ENCODE measurements at regions not wholly inside any gene's neighbourhood (a gene's known extent, or its start where the extent isn't known, plus 50 kb on each side); places are given as distances from the start of the nearest gene placed in this dataset.

GRCh38 chr12:131499160-131499863 is 211.6 kb upstream of the SFSWAP start:
- no peaks in the 10 kb centered on the region for H3K9me3 ChIP-seq
- DNase-seq (no peak), ATAC-seq (peak; percentile 42)
- 75 to 85% methylated on average over 1 of the region's 1 CpG for WGBS, 2 donors
- H3K4me3 ChIP-seq: no peak overlapping the region
- no peaks in the 10 kb centered on the region for H3K36me3 ChIP-seq (replicated peaks in 1 of 2; ENCODE audit: insufficient read depth in 1 of 2, low read depth in 2 of 2)
- no peaks in the 10 kb centered on the region for H3K4me1 ChIP-seq
- H3K27ac ChIP-seq: no peak overlapping the region
- intact Hi-C loops (cut with DNase I): no loop called here
- H3K27me3 ChIP-seq: peaks cover 0 to 5% of the 10 kb centered on the region in 2 donors
- TF ChIP-seq, protein P1, sequence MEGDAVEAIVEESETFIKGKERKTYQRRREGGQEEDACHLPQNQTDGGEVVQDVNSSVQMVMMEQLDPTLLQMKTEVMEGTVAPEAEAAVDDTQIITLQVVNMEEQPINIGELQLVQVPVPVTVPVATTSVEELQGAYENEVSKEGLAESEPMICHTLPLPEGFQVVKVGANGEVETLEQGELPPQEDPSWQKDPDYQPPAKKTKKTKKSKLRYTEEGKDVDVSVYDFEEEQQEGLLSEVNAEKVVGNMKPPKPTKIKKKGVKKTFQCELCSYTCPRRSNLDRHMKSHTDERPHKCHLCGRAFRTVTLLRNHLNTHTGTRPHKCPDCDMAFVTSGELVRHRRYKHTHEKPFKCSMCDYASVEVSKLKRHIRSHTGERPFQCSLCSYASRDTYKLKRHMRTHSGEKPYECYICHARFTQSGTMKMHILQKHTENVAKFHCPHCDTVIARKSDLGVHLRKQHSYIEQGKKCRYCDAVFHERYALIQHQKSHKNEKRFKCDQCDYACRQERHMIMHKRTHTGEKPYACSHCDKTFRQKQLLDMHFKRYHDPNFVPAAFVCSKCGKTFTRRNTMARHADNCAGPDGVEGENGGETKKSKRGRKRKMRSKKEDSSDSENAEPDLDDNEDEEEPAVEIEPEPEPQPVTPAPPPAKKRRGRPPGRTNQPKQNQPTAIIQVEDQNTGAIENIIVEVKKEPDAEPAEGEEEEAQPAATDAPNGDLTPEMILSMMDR (IDR thresholded peaks at IDR 0.05): no peak
- TF ChIP-seq POLR2A (IDR thresholded peaks at IDR 0.05): no peak

GRCh38 chr12:131499864-131500190 is 211.1 kb upstream of the SFSWAP start:
- 19 to 21% methylated on average over 1 of the region's 1 CpG for WGBS, 2 donors
- Histone ChIP-seq H3K27me3 (no peaks in the 10 kb centered on the region), H3K36me3 (replicated peaks in 1 of 2; ENCODE audit: insufficient read depth in 1 of 2, low read depth in 2 of 2) (no peaks in the 10 kb centered on the region), H3K4me1 (no peaks in the 10 kb centered on the region), H3K4me3 (no peak overlapping the region), H3K9me3 (no peaks in the 10 kb centered on the region), H3K27ac (no peak overlapping the region)
- TF ChIP-seq, protein P1 (IDR thresholded peaks at IDR 0.05): no peak
- no peak for TF ChIP-seq POLR2A (IDR thresholded peaks at IDR 0.05)
- intact Hi-C loops (cut with DNase I): no loop called here
- DNase-seq: no peak
- no peak for ATAC-seq

GRCh38 chr12:131500564-131500963 is 210.3 kb upstream of the SFSWAP start:
- ATAC-seq: no peak
- no peak for TF ChIP-seq POLR2A (IDR thresholded peaks at IDR 0.05)
- TF ChIP-seq, protein P1 (IDR thresholded peaks at IDR 0.05): no peak
- Histone ChIP-seq H3K36me3 (replicated peaks in 1 of 2; ENCODE audit: insufficient read depth in 1 of 2, low read depth in 2 of 2) (no peaks in the 10 kb centered on the region), H3K27me3 (no peaks in the 10 kb centered on the region), H3K27ac (no peak overlapping the region), H3K4me1 (no peaks in the 10 kb centered on the region), H3K4me3 (no peak overlapping the region), H3K9me3 (no peaks in the 10 kb centered on the region)
- WGBS, 2 donors: 67% methylated on average over 10 of the region's 10 CpGs
- DNase-seq: no peak
- intact Hi-C loops (cut with DNase I): no loop called here

- no peaks in the 10 kb centered on the region for H3K27me3 ChIP-seq
- DNase-seq (no peak), ATAC-seq (no peak)
- no peaks in the 10 kb centered on the region for H3K4me1 ChIP-seq
- WGBS, 2 donors: 60 to 65% methylated on average over 9 of the region's 9 CpGs
- no peak overlapping the region for H3K4me3 ChIP-seq
- TF ChIP-seq, protein P1 (IDR thresholded peaks at IDR 0.05): no peak
- no peak for TF ChIP-seq POLR2A (IDR thresholded peaks at IDR 0.05)
- H3K36me3 ChIP-seq (replicated peaks in 1 of 2; ENCODE audit: insufficient read depth in 1 of 2, low read depth in 2 of 2): no peaks in the 10 kb centered on the region
- intact Hi-C loops (cut with DNase I): no loop called here
- H3K9me3 ChIP-seq: no peaks in the 10 kb centered on the region
- no peak overlapping the region for H3K27ac ChIP-seq
Observed at GRCh38 chr12:131505561-131505960, 205.3 kb upstream of the SFSWAP start.

DNA sequence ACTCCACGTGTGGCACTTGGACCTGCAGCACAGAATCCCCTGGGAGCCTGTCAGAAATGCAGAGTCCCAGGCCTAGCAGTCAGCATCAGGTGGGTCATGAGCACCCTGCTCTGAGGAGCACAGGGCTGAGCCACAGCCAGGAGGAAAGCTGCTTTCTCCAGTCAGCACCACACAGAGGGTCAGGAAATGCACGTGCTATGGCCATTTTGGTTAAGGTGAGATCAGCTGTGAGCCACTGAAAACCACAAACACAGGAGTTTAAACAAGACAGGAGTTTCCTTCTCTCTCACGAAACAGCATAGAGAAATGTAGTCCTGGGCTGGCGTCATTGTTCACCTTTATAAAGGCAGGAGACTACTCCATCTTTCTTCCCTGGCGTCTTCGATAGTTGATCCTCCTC is 204.5 kb upstream of the SFSWAP start:
- no peak for TF ChIP-seq POLR2A (IDR thresholded peaks at IDR 0.05)
- TF ChIP-seq, protein P1 (IDR thresholded peaks at IDR 0.05): no peak
- Histone ChIP-seq H3K36me3 (replicated peaks in 1 of 2; ENCODE audit: insufficient read depth in 1 of 2, low read depth in 2 of 2) (no peaks in the 10 kb centered on the region), H3K4me3 (no peak overlapping the region), H3K9me3 (no peaks in the 10 kb centered on the region), H3K27me3 (no peaks in the 10 kb centered on the region), H3K27ac (no peak overlapping the region), H3K4me1 (no peaks in the 10 kb centered on the region)
- WGBS, 2 donors: 66 to 83% methylated on average over 5 to 6 of the region's 6 CpGs
- DNase-seq (no peak), ATAC-seq (no peak)
- intact Hi-C loops (cut with DNase I): no loop called here
